Thyroid gland (tissue), 4 donors: ENCODE measurements at regions not wholly inside any gene's neighbourhood (a gene's known extent, or its start where the extent isn't known, plus 50 kb on each side); places are given as distances from the start of the nearest gene placed in this dataset.

Source experiments
- CTCF ChIP-seq, 6 experiments: fragments of 200-600 bp in 3 of 6; fragments of 450-650 bp in 3 of 6; sonication (generic) in 3 of 6; IDR thresholded peaks; one replicate each; pipeline ENCODE4 v1.5.1; 2016 to 2019; ENCODE audit warnings: antibody characterized with exemption in 6 of 6, mild to moderate bottlenecking in 2 of 6, inconsistent platforms in 1 of 6, moderate library complexity in 1 of 6
- POLR2A ChIP-seq, 2 donors: fragments of 450-650 bp; IDR thresholded peaks; one replicate each; pipeline ENCODE4 v1.6.1; 2017; ENCODE audit warnings: antibody characterized with exemption in 2 of 2, mild to moderate bottlenecking in 2 of 2, moderate library complexity in 1 of 2

DNA sequence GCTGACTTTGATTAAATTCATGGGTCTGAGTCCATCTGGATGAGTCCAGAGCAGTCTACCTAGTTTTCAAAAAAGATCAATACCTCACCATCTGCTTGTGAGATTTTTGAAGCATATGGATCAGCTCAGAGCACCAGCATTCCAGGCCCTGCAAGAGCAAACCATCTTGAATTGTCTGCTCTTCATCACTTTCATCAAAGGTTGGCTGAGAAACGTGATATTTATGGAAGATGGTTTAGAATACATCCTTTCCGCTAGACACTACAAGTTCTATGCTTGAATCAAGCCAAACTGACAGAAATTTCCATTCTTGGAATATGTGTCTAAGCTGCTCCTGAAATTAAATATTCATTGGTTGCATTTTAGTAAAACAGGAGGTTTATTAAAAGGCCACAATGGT lies 190.3 kb downstream of the KCNRG start:
- TF ChIP-seq CTCF (IDR thresholded peaks at IDR 0.05) (no peak), POLR2A (IDR thresholded peaks at IDR 0.05) (no peak)
